ENCODE measurements at regions not wholly inside any gene's neighbourhood (a gene's known extent, or its start where the extent isn't known, plus 50 kb on each side); places are given as distances from the start of the nearest gene placed in this dataset.

DNA sequence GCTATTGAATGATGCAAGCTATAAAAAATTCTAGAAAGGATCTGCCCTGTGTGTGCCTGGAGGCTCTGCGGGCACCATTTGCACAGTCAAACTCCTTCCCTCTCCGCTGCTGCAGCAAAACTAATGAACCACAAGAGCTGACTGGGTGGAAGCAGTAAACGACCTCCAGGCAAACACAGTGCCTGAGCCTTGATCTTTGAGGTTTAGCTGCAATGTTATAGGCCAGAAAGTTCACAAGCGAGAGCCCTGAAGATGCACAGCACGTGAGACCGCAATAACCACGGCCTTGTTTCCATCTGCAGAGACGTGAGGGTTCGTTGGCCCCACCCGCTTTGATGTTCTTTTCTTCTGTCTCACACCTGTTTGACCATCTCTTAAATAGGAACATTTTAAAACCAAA, 69.2 kb upstream of the S1PR3 start:
- no peak overlapping the region for H3K27ac ChIP-seq (ENCODE audit: low read depth in 2 of 2, low read length in 2 of 2)
- H3K9me3 ChIP-seq (ENCODE audit: control insufficient read depth in 2 of 3, insufficient read depth in 1 of 3, low read length in 3 of 3) = peaks cover 0 to 3% (median 0%) of the 10 kb centered on the region in 3 donors
- DNase-seq (no peak), FAIRE-seq (no peak)
- TF ChIP-seq CTCF (IDR thresholded peaks at IDR 0.05; ENCODE audit: borderline replicate concordance, extremely low read depth, insufficient read depth) = no peak
- H3K27me3 ChIP-seq (ENCODE audit: control insufficient read depth, insufficient read depth, low read length) = no peaks in the 10 kb centered on the region
- intact Hi-C loops (cut with DNase I) = no loop called here
- H3K4me1 ChIP-seq (ENCODE audit: control insufficient read depth in 2 of 3, insufficient read depth in 2 of 3, low read depth in 1 of 3, low read length in 3 of 3) = no peaks in the 10 kb centered on the region
- H3K9ac ChIP-seq (ENCODE audit: low read length in 3 of 3) = no peak overlapping the region
- no peak overlapping the region for H3K4me3 ChIP-seq (ENCODE audit: low read length in 3 of 3)
- no peaks in the 10 kb centered on the region for H3K36me3 ChIP-seq (ENCODE audit: control insufficient read depth in 2 of 3, insufficient read depth in 3 of 3, low read length in 3 of 3)

GRCh38 chr9:88923092-88923491, 68.2 kb upstream of the S1PR3 start:
- DNase-seq (no peak), FAIRE-seq (no peak)
- no peak for TF ChIP-seq CTCF (IDR thresholded peaks at IDR 0.05; ENCODE audit: borderline replicate concordance, extremely low read depth, insufficient read depth)
- no peak overlapping the region for H3K9ac ChIP-seq (ENCODE audit: low read length in 3 of 3)
- H3K36me3 ChIP-seq (ENCODE audit: control insufficient read depth in 2 of 3, insufficient read depth in 3 of 3, low read length in 3 of 3) = no peaks in the 10 kb centered on the region
- H3K4me1 ChIP-seq (ENCODE audit: control insufficient read depth in 2 of 3, insufficient read depth in 2 of 3, low read depth in 1 of 3, low read length in 3 of 3) = no peaks in the 10 kb centered on the region
- peaks cover 0 to 3% (median 0%) of the 10 kb centered on the region in 3 donors for H3K9me3 ChIP-seq (ENCODE audit: control insufficient read depth in 2 of 3, insufficient read depth in 1 of 3, low read length in 3 of 3)
- intact Hi-C loops (cut with DNase I) = no loop called here
- no peak overlapping the region for H3K27ac ChIP-seq (ENCODE audit: low read depth in 2 of 2, low read length in 2 of 2)
- H3K4me3 ChIP-seq (ENCODE audit: low read length in 3 of 3) = no peak overlapping the region
- H3K27me3 ChIP-seq (ENCODE audit: control insufficient read depth, insufficient read depth, low read length) = no peaks in the 10 kb centered on the region

GRCh38 chr9:88923653-88924288, 67.5 kb upstream of the S1PR3 start:
- FAIRE-seq (no peak), DNase-seq (no peak)
- no peaks in the 10 kb centered on the region for H3K27me3 ChIP-seq (ENCODE audit: control insufficient read depth, insufficient read depth, low read length)
- no peak overlapping the region for H3K27ac ChIP-seq (ENCODE audit: low read depth in 2 of 2, low read length in 2 of 2)
- no peaks in the 10 kb centered on the region for H3K4me1 ChIP-seq (ENCODE audit: control insufficient read depth in 2 of 3, insufficient read depth in 2 of 3, low read depth in 1 of 3, low read length in 3 of 3)
- TF ChIP-seq CTCF (IDR thresholded peaks at IDR 0.05; ENCODE audit: borderline replicate concordance, extremely low read depth, insufficient read depth) = no peak
- H3K36me3 ChIP-seq (ENCODE audit: control insufficient read depth in 2 of 3, insufficient read depth in 3 of 3, low read length in 3 of 3) = no peaks in the 10 kb centered on the region
- intact Hi-C loops (cut with DNase I) = no loop called here
- no peak overlapping the region for H3K4me3 ChIP-seq (ENCODE audit: low read length in 3 of 3)
- H3K9me3 ChIP-seq (ENCODE audit: control insufficient read depth in 2 of 3, insufficient read depth in 1 of 3, low read length in 3 of 3) = no peaks in the 10 kb centered on the region
- H3K9ac ChIP-seq (ENCODE audit: low read length in 3 of 3) = no peak overlapping the region

- Histone ChIP-seq H3K27me3 (ENCODE audit: control insufficient read depth, insufficient read depth, low read length) (no peaks in the 10 kb centered on the region), H3K4me1 (ENCODE audit: control insufficient read depth in 2 of 3, insufficient read depth in 2 of 3, low read depth in 1 of 3, low read length in 3 of 3) (no peaks in the 10 kb centered on the region), H3K9me3 (ENCODE audit: control insufficient read depth in 2 of 3, insufficient read depth in 1 of 3, low read length in 3 of 3) (no peaks in the 10 kb centered on the region), H3K4me3 (ENCODE audit: low read length in 3 of 3) (no peak overlapping the region), H3K9ac (ENCODE audit: low read length in 3 of 3) (no peak overlapping the region), H3K27ac (ENCODE audit: low read depth in 2 of 2, low read length in 2 of 2) (no peak overlapping the region), H3K36me3 (ENCODE audit: control insufficient read depth in 2 of 3, insufficient read depth in 3 of 3, low read length in 3 of 3) (no peaks in the 10 kb centered on the region)
- no peak for FAIRE-seq
- DNase-seq = no peak
- no peak for TF ChIP-seq CTCF (IDR thresholded peaks at IDR 0.05; ENCODE audit: borderline replicate concordance, extremely low read depth, insufficient read depth)
- intact Hi-C loops (cut with DNase I) = no loop called here
These were observed 65.8 kb upstream of the S1PR3 start for GRCh38 chr9:88925481-88925880.
